GM06990 (cell line): ENCODE measurements at regions not wholly inside any gene's neighbourhood (a gene's known extent, or its start where the extent isn't known, plus 50 kb on each side); places are given as distances from the start of the nearest gene placed in this dataset.
"Not testable (repeated sequence)": the region's sequence is repeated elsewhere in the genome, so short reads cannot be mapped to it uniquely, and the experiment has no call there.

Source experiments
- DNase-seq: peaks from one replicate; pipeline ENCODE4 v3.0.0-alpha.2; 2011; ENCODE audit not compliant: insufficient read length; ENCODE audit errors: extremely low read depth
- H3K27me3 ChIP-seq: replicated peaks from 2 replicates; pipeline ENCODE4 v1.6.0; 2011; ENCODE audit warnings: low read length; ENCODE audit not compliant: control insufficient read depth, insufficient read depth
- H3K36me3 ChIP-seq: 2 replicates; pipeline ENCODE4 v1.5.1; 2011; ENCODE audit warnings: low read length; ENCODE audit not compliant: control insufficient read depth, insufficient read depth
- H3K4me3 ChIP-seq: replicated peaks from 2 replicates; pipeline ENCODE4 v1.5.1; 2011; ENCODE audit warnings: low read depth, mild to moderate bottlenecking, control low read depth, low read length

DNA sequence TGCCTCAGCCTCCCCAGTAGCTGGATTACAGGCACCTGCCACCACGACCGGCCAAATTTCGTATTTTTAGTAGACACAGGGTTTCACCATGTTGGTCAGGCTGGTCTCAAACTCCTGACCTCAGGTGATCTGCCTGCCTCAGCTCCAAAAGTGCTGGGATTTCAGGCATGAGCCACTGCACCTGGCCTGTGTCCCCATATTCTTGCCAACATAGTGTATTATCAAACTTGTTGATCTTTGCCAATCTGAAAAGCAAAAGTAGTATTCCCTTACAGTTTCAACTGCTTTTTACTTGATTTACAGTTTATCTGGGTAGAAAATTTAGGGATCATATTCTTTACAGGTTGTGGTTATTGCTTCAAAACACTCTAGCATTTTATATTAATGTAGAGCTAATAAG lies 524.9 kb downstream of the TTLL7 start:
- not testable (repeated sequence) for H3K36me3 ChIP-seq, DNase-seq, H3K27me3 ChIP-seq, H3K4me3 ChIP-seq

DNA sequence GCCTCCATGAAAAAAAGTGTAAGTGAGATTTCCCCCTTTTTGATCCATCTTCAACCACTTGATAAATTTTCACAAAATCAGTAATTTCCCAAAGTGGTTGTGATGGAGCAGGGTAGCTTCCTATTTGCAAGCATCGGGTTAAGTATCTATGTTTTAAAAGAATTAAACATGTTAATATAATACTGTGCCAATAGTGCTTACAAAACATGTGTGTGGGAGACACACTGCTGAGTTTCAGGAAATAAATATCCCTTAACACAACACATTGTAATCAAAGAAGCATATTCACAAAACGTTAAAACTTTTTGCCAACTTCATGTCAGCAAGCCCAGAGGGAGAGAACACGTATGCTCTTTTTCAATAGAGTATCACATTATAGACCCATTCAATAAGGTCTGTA lies 526.9 kb downstream of the TTLL7 start:
- DNase-seq, H3K4me3 ChIP-seq, H3K27me3 ChIP-seq, H3K36me3 ChIP-seq: not testable (repeated sequence)

DNA sequence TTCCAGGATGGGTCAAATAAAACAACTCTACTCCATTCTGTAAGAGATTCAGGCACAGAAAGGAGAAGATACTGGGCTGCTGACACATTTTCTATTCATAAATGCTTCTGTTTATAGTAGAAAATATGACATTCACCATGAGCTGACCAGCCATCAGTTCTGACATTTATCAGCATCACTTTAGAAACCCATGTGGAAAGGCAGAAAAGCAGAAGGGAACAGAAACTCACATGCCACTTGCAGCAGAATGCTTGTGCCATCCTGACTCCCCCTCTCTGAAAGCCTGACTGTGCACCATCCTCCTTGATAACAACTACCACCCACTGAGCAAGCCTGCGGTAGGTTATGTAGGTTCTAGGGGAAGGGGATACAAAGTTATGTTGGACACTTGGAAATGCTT lies 527.7 kb downstream of the TTLL7 start:
- DNase-seq, H3K27me3 ChIP-seq, H3K36me3 ChIP-seq, H3K4me3 ChIP-seq: not testable (repeated sequence)

DNA sequence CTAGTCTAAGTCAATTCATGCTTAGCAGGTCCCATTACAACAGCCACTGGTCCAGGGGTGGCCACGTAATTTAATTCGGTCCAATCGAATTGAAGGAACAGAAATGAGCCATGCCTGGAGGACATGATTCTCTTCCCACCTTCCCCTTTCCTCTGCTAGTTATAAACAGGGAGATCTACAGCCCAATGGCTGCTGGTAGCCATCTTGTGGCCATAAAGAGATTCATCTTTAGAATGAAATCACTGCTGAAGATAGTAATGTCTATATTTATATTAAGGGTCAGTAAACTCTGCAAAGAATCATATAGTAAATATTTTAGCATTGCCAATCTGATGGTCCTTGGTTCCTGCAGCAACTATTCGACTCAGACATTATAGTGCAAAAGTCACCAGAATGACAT lies 530.6 kb downstream of the TTLL7 start:
- not testable (repeated sequence) for H3K4me3 ChIP-seq, DNase-seq, H3K36me3 ChIP-seq, H3K27me3 ChIP-seq

DNA sequence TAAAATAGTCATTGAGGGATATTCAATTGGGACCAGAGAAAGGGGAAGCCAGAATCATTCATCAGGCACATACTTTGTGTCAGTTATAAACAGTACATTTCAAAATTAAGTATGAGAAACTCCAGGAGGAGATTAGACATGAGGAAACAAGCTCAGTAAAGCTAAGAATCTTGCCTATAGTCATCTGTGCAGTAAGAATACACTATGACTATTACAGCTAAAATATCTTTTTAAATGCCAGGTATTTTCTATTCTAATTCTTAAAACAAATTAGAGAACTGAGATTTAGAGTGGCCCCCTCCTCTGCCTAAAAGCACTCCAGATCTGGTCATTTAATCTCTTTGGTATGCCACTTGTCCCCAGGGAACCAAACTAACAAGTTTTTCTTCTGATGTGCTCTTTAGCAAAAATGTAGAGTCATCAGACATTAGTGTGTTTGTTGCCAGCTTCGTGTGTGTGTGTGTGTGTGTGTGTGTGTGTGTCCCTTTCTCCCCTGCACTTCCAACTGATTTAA lies 541.1 kb downstream of the TTLL7 start:
- DNase-seq, H3K27me3 ChIP-seq: not testable (repeated sequence)

GRCh38 chr1:83457281-83457680 lies 541.7 kb downstream of the TTLL7 start:
- H3K4me3 ChIP-seq, H3K36me3 ChIP-seq, DNase-seq, H3K27me3 ChIP-seq: not testable (repeated sequence)

More for the DNA sequence above, 541.1 kb downstream of the TTLL7 start:
- not testable (repeated sequence) for H3K4me3 ChIP-seq, H3K36me3 ChIP-seq

DNA sequence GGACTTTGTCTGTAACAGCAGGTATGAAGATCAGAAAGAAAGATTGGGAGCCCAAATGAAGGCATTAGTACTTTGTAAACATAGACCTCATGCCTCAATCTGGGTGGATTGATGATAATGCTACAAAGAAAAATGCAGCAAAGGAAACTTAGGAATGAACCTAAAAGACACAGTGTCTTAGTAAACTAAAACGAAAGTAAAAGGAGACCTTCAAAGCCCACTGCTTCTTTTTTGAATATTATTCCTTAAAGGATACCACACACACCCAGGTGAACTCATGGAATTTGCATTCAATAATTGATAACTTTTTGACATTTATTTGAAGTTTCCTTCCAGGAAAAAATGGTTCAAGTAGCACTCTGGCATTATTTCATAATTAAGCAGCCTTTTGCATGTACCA lies 543.2 kb downstream of the TTLL7 start:
- not testable (repeated sequence) for DNase-seq, H3K27me3 ChIP-seq, H3K36me3 ChIP-seq, H3K4me3 ChIP-seq

GRCh38 chr1:83445873-83446272 lies 553.1 kb downstream of the TTLL7 start:
- not testable (repeated sequence) for H3K27me3 ChIP-seq, DNase-seq, H3K4me3 ChIP-seq, H3K36me3 ChIP-seq

GRCh38 chr1:83442412-83442811 lies 556.5 kb downstream of the TTLL7 start:
- not testable (repeated sequence) for H3K4me3 ChIP-seq, DNase-seq, H3K36me3 ChIP-seq, H3K27me3 ChIP-seq

GRCh38 chr1:83440586-83440985 lies 558.3 kb downstream of the TTLL7 start:
- H3K27me3 ChIP-seq, H3K4me3 ChIP-seq, DNase-seq, H3K36me3 ChIP-seq: not testable (repeated sequence)

DNA sequence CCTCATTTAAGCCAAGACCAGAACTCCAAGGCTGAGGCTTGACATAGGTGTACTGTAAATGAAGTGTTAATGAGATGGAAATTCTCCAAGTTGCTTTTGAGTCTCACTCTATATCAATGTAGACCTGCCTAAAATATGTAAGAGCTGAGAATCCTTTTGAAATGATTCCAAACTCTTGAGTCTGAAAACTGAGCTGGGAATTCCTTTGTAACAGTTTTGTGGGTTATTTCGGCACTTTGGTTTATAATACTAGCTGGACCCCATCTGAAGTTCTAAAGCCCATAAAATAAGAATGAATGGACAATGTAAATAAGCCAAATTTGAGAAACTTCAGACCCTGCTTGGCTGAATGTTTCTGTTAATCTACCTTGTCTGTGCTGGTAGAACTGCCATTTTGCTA lies 558.9 kb downstream of the TTLL7 start:
- H3K27me3 ChIP-seq, H3K4me3 ChIP-seq, DNase-seq, H3K36me3 ChIP-seq: not testable (repeated sequence)

GRCh38 chr1:83438316-83438715 lies 560.6 kb downstream of the TTLL7 start:
- H3K36me3 ChIP-seq, DNase-seq, H3K27me3 ChIP-seq, H3K4me3 ChIP-seq: not testable (repeated sequence)

- not testable (repeated sequence) for H3K36me3 ChIP-seq, H3K4me3 ChIP-seq, DNase-seq
Observed at GRCh38 chr1:83435336-83435735, 563.6 kb downstream of the TTLL7 start.

DNA sequence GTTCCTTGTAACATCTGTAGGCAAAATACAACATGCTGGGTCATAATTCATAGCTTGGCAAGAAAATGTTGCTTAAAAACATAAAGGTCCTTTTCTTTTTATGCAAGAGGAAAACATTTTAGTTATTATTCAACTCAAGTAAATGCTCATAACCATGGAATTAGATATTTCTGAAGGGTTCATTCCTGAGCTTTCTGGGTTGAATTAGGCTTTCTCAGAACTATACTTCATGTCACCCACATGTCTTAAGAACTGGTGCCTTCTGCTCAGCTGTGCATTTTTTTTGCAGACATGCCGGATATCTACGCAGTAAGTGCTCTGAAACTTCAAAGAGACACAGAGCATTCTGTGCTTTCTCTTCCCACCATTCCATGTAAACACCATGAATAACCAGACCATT lies 571.4 kb downstream of the TTLL7 start:
- H3K36me3 ChIP-seq, H3K27me3 ChIP-seq, DNase-seq, H3K4me3 ChIP-seq: not testable (repeated sequence)

More at GRCh38 chr1:83435336-83435735, 563.6 kb downstream of the TTLL7 start:
- not testable (repeated sequence) for H3K27me3 ChIP-seq

DNA sequence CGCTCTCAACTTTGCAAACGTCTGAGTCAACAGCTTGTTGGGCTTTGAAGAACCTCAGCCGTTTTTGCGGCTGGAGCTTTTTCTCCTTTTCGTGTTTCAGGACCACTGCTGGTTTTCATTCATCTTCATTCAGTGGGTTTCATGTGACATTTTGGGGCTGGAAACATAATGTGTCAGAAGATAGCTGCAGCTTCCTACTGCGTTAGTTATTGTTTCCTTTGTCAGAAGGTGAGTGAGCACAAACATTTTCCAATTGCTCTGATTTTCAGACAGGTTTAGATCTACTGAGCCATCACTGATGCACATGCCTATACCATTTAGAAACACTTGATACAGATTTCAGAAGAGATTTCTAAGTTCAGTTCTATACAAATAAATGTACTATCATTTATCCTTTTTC lies 575.5 kb downstream of the TTLL7 start:
- not testable (repeated sequence) for H3K27me3 ChIP-seq, H3K4me3 ChIP-seq, H3K36me3 ChIP-seq, DNase-seq
